ENCODE measurements at regions not wholly inside any gene's neighbourhood (a gene's known extent, or its start where the extent isn't known, plus 50 kb on each side); places are given as distances from the start of the nearest gene placed in this dataset.
A peak's percentile ranks its signal among the peaks of the same experiment; 100 is the strongest.
"Not testable (repeated sequence)": the region's sequence is repeated elsewhere in the genome, so short reads cannot be mapped to it uniquely, and the experiment has no call there.

DNA sequence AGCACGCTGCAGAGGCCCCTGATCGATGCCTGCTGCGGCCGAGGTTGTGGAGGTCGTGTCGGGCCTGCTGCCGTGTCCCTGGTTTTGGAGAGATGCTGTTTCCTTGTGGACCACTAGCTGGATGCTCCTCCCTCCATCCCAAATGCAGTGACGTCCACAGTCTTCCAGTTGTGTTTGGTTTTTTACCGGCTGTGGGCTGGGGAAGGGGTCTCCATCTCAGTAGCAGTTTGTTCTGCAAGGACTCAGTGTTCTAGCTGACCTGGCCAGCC is 143.0 kb upstream of the SHH start:
- DNase-seq (ENCODE audit: low spot score) = no peak

GRCh38 chr7:155954550-155955366 is 142.5 kb upstream of the SHH start:
- DNase-seq (ENCODE audit: low spot score) = no peak

DNA sequence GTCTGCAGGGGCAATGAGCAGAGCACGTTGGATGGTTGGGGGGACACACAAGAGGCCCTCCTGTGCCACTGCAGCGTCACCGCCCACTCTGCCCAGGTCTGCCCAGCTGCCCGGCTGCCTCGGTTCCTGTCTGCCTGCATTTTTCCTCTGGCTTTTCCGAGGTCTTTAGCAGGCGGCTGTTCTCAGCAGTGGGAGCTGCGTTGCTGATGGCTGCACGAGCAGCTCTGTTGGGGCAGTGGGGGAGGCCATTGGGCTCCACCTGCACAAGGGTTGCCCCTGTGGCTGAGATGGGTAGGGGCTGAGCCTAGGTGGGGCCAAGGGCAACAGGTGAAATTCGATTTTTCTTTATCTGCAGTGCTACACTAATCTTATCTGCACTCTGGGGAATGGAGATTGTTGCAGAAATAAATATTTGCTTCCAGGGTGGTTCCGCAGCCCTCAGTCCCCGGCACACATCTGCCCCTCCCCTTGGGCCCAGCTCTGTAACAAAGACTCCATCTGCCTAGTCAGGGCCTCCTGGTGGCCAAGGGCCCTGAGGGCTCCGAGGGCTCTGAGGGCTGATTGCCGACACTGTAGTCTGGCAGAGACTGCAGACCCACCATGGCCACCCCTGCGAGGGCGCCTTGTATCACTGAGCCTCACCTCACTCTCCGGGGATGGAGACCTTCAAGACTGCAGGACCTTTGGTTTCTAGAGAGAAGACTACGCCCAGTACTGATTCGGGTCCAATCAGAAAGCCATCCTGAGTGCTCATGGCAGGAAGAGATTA is 141.7 kb upstream of the SHH start:
- no peak for DNase-seq (ENCODE audit: low spot score)

DNA sequence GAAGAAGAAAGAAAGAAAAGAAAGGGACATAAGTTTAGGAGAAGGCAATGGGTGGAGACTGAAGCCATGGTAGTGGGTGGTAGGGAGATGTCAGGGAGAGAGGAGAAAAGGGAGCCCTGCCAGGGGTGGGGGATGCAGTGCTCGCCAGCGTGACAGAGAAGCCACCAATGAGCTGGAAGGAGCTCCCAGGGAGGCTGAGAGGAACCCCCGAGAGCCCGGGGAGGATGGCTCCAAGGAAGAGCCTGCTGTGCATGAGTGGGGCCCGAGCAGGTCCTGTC is 141.2 kb upstream of the SHH start:
- no peak for DNase-seq (ENCODE audit: low spot score)

DNA sequence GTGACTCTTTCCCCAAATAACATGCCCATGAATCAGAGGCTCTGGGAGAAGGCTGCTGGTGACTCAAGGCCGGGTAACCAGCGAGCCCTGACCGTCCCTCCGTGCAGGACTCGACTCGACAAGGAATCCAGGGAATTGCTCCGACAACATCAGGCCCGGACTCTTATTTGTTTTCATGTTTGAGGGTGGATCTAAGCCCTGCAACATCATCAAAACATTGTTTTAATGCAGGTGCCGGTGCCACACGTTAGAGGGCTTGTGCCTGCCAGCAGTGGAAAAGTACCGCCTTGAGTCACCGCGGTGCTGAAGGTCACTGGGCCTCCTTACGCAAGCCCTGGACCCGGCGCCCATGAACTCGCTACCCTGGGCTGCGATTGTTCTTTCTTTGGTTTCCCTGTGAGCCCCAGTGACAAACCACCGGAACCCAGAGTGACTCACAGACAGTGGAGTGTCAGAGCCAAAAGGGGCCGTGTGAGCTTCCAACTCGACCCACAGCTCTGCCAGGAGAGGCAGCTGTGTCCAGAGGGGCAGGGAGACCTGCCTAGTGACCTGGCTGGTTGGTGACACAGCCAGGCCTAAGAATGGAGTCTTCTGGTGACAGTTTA is 139.4 kb upstream of the SHH start:
- no peak for DNase-seq (ENCODE audit: low spot score)

DNA sequence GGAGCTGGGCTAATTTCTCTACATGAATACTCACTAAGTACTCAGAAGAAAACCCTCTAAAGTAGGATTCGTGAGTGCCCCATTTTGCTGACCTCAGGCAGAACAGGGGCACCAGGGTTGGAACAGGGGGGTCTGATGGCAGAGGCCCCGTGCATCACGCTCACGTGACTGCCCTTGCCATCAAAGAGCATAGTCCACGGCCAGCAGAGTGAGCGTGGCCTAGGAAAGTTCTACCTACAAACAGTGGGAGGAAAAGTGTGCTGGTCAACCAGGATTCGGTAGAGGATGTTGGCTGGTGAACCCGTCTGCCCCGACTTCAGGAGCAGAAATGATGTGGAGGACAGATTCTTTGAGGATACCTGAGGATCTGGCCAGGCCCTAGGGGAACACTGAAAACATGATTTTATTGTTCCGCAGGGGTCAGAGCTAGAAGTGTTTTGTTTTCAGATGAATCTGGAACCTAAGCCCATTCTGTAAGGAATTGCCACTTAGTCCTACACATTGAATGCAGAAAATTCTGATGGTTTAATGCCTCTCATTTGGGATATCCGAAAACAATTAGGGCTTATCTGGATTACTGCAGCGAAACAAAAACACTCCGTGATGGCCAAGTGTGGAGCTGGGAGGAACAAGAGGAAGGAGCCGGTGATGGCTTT is 138.8 kb upstream of the SHH start:
- no peak for DNase-seq (ENCODE audit: low spot score)

DNA sequence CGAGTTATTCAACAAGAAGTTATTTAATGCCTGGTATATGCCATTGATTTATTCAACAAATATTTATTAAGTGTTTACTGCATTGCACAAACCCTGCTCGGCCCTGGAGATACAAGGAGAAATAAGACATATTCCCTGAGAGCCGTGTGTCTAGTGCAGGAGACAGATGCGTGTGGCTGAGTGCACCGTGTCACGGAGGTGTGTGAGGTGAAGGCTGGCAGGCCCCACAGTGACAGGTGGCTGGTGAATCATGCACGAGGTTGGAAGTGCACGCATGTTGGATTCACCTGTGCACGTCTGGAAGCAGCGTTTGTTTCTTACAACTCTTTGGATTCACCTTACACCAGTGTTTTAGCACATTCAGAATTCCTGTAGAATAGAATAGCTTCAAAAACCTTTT is 136.6 kb upstream of the SHH start:
- DNase-seq (ENCODE audit: low spot score) = no peak

DNA sequence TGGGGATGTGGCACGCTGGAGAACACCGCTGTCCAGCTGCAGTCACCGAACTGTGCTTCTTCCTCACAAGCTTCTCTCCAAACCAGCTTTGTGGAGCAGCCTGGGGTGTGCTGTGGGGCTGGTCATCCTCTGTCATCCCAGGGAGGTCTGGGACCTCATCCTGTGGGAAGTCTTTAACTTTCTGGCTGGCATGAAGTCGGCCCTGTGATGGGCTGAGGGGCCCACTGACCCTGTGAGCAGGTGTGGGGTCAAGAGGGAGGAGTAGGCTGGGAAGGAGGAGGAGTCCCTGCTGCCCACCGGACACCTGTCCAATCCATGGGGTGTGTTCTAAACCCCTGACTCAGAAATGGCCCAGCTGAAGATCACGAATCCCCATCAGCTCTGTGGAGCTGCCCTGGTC is 136.2 kb upstream of the SHH start:
- DNase-seq (ENCODE audit: low spot score) = no peak

GRCh38 chr7:155947051-155947450 is 134.8 kb upstream of the SHH start:
- DNase-seq (ENCODE audit: low spot score) = no peak

- no peak for DNase-seq (ENCODE audit: low spot score)
Observed at GRCh38 chr7:155945670-155946325, 133.5 kb upstream of the SHH start.

DNA sequence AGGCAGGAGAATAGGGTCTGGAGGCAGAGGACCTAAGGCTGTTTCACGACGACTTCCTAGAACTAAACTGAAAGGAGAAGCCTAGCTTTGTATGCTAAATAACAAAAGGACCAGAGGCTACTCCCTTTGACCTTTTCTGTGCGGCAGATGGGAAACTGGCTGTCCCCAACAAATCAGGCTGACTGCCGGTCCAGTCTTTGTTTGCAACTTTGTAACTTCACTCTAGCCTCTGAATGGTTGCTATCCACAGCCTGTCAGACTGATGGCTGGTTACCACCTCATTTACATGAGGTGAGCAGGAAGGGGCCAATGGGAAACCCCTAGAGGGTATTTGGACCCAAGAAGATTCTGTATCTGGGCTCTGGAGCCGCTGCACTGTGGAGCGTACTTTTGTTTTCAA is 132.6 kb upstream of the SHH start:
- DNase-seq (ENCODE audit: low spot score) = no peak

DNA sequence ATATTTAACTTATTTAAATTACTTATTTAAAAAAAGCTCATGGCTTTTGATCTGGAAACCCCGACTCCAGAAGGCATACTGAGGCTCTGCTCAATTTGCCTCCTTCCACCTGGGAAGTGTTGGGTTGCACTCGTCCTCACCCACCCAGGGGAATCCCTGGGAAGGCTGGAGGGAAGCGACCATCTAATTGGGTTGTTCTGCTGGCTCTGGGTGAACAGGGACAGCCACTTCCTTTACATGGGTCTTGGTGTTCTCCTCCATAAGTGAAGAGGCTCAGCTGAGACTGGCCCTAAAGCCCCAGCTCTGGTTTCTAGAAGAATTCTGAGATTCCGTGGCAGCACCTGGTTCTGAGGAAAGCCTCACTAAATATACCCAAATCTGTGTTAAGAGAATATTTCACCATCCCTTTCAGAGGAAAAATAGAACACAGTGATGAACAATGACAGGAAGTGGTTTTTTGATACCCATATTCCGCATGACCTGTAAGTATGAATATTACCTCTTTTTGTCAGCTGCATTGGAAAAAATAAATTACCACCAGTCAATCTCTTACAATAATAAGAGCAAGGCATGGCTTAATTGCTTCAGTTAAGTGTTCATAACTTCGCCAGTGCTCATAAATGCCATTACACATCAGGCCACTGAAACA is 131.1 kb upstream of the SHH start:
- no peak for DNase-seq (ENCODE audit: low spot score)

GRCh38 chr7:155942226-155942950 is 130.1 kb upstream of the SHH start:
- DNase-seq (ENCODE audit: low spot score) = no peak

- peak; percentile 50 for DNase-seq (ENCODE audit: low spot score)
Observed at GRCh38 chr7:155941688-155942087, 129.4 kb upstream of the SHH start.

DNA sequence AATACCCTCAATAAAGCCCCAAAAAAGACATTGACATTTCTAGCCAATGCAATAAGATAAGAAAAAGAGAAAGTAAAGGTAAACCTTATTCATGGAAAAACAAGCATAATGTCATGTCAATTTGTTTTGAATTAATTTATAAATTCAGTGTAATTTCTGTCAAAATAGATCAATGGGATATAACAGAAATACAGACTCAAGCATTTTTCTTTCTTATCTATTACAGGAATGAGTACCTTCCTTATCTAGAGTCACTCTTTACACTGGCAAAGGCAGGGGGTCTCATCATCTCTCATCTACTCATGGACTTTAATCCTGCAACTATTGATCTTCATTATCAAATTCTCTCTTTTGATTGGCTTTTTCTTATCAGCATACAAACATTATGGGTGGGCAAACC is 127.1 kb upstream of the SHH start:
- DNase-seq (ENCODE audit: low spot score) = no peak

DNA sequence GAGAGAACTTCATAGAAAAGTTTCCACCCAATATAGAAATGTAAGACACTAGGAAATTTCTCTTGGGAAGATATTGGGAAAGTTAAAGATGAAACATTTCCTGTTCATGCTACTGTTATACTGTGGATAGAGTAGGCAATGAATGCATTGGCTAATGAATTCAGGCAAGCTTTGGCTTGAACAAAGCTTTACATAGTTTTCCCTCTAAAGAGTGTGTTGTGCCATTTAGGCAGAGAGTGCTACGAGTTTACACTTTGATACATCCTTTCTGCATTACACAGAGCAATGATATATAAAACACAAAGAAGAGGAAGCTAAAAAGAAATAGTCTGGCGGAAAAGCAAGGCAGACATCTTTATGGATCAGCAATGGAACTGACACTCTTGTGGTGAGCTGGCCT is 125.9 kb upstream of the SHH start:
- DNase-seq (ENCODE audit: low spot score) = no peak

GRCh38 chr7:155935726-155936125 is 123.5 kb upstream of the SHH start:
- no peak for DNase-seq (ENCODE audit: low spot score)

DNA sequence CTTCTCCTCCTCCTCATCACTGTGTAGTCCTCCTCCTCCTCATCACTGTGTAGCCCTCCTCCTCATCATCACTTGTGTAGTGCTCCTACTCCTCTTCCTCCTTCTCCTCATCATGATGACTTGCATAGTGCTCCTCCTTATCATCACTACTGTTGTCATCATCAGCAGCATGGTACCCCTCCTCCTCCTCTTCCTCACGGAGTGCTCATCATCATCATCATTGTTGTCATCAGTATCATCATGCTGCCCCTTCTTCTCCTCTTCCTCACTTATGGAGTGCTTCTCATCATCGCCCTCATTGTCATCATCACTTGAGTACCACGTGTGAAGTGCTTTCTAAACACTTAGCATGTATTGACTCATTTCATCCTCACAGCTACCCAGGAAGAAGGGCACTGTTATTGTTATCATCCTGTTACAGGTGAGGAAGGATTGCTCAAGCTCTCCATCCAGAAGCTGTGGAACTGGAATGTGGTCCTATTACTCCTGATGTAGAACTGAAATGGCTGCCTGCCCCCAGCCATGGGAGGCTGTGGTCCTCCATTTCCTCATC is 122.8 kb upstream of the SHH start:
- no peak for DNase-seq (ENCODE audit: low spot score)

GRCh38 chr7:155932324-155932723 is 120.1 kb upstream of the SHH start:
- not testable (repeated sequence) for DNase-seq (ENCODE audit: low spot score)

- DNase-seq (ENCODE audit: low spot score) = no peak
Observed at GRCh38 chr7:155931396-155932085, 119.3 kb upstream of the SHH start.

Data from umbilical cord (tissue), 1 donor.